ENCODE measurements at regions not wholly inside any gene's neighbourhood (a gene's known extent, or its start where the extent isn't known, plus 50 kb on each side); places are given as distances from the start of the nearest gene placed in this dataset.
A peak's percentile ranks its signal among the peaks of the same experiment; 100 is the strongest.

GRCh38 chr1:212189352-212189738 is 95.9 kb upstream of the PPP2R5A start:
- TF ChIP-seq CTCF (IDR thresholded peaks at IDR 0.05; ENCODE audit: insufficient read depth, low read depth, low read length, missing control alignments): no peak
- H3K4me3 ChIP-seq (ENCODE audit: low read length): no peak overlapping the region
- no peak for DNase-seq (ENCODE audit: low read depth)

GRCh38 chr1:212190169-212190568 is 95.0 kb upstream of the PPP2R5A start:
- DNase-seq (ENCODE audit: low read depth): no peak
- no peak for TF ChIP-seq CTCF (IDR thresholded peaks at IDR 0.05; ENCODE audit: insufficient read depth, low read depth, low read length, missing control alignments)
- H3K4me3 ChIP-seq (ENCODE audit: low read length): no peak overlapping the region

- H3K4me3 ChIP-seq (ENCODE audit: low read length): no peak overlapping the region
- peak; percentile 52 for DNase-seq (ENCODE audit: low read depth)
- no peak for TF ChIP-seq CTCF (IDR thresholded peaks at IDR 0.05; ENCODE audit: insufficient read depth, low read depth, low read length, missing control alignments)
Measured at GRCh38 chr1:212192261-212192998, 92.8 kb upstream of the PPP2R5A start.

- H3K4me3 ChIP-seq (ENCODE audit: low read length): no peak overlapping the region
- DNase-seq (ENCODE audit: low read depth): peak; percentile 73
- TF ChIP-seq CTCF (IDR thresholded peaks at IDR 0.05; ENCODE audit: insufficient read depth, low read depth, low read length, missing control alignments): no peak
Measured at GRCh38 chr1:212196355-212196754, 88.9 kb upstream of the PPP2R5A start.

GRCh38 chr1:212201461-212201860 is 83.7 kb upstream of the PPP2R5A start:
- no peak for DNase-seq (ENCODE audit: low read depth)
- TF ChIP-seq CTCF (IDR thresholded peaks at IDR 0.05; ENCODE audit: insufficient read depth, low read depth, low read length, missing control alignments): no peak
- no peak overlapping the region for H3K4me3 ChIP-seq (ENCODE audit: low read length)

GRCh38 chr1:212203630-212204029 is 81.6 kb upstream of the PPP2R5A start:
- no peak for TF ChIP-seq CTCF (IDR thresholded peaks at IDR 0.05; ENCODE audit: insufficient read depth, low read depth, low read length, missing control alignments)
- no peak overlapping the region for H3K4me3 ChIP-seq (ENCODE audit: low read length)
- DNase-seq (ENCODE audit: low read depth): no peak

GRCh38 chr1:212205006-212205405 is 80.2 kb upstream of the PPP2R5A start:
- no peak overlapping the region for H3K4me3 ChIP-seq (ENCODE audit: low read length)
- no peak for DNase-seq (ENCODE audit: low read depth)
- no peak for TF ChIP-seq CTCF (IDR thresholded peaks at IDR 0.05; ENCODE audit: insufficient read depth, low read depth, low read length, missing control alignments)

Measured in epithelial cell of esophagus (primary cell).